OCI-LY7 (cell line): ENCODE measurements at regions not wholly inside any gene's neighbourhood (a gene's known extent, or its start where the extent isn't known, plus 50 kb on each side); places are given as distances from the start of the nearest gene placed in this dataset.

Experiments used
- BruUV-seq: library from RNA; stranded (reverse); fragments of 400-500 nt; replicated peaks from 2 replicates; lab custom pipeline; 2021; lab: Mats Ljungman, UMichigan
- CTCF ChIA-PET: fragments of 300-600 bp; sonication (Branson Sonifier 250); formaldehyde crosslinking; loops from one replicate; lab custom pipeline; 2022; ENCODE audit warnings: antibody characterized with exemption; ENCODE audit not compliant: unreplicated experiment; lab: Charles Lee
- POLR2A ChIA-PET: fragments of 300-600 bp; sonication (Branson Sonifier 250); formaldehyde crosslinking; loops from one replicate; lab custom pipeline; 2022; ENCODE audit warnings: antibody characterized with exemption; lab: Charles Lee
- DNase-seq: peaks from one replicate; pipeline ENCODE4 v3.0.0-alpha.2; 2015; ENCODE audit warnings: low spot score
- H2AFZ ChIP-seq: fragments of 200-600 bp; sonication (generic), shearing (Covaris generic); 2 replicates; pipeline ENCODE4 v1.6.1; 2014; ENCODE audit warnings: mild to moderate bottlenecking, antibody characterized with exemption, low read length, moderate library complexity
- H3K27ac ChIP-seq: fragments of 200-600 bp; sonication (generic); 2 replicates; pipeline ENCODE4 v1.5.1; 2014; ENCODE audit warnings: mixed run types, low read depth, mild to moderate bottlenecking, moderate library complexity, low read length, inconsistent platforms; ENCODE audit not compliant: poor library complexity, severe bottlenecking
- H3K36me3 ChIP-seq: fragments of 200-600 bp; sonication (generic); 2 replicates; pipeline ENCODE4 v1.6.1; 2014; ENCODE audit warnings: mild to moderate bottlenecking, antibody characterized with exemption, low read length, moderate library complexity, mixed read lengths; ENCODE audit not compliant: insufficient read depth
- H3K4me1 ChIP-seq: fragments of 200-600 bp; sonication (generic); 2 replicates; pipeline ENCODE4 v1.5.1; 2014; ENCODE audit warnings: mild to moderate bottlenecking, low read length; ENCODE audit not compliant: insufficient read depth, poor library complexity, severe bottlenecking
- H3K4me2 ChIP-seq: fragments of 200-600 bp; sonication (generic); 2 replicates; pipeline ENCODE4 v1.6.1; 2014; ENCODE audit warnings: mild to moderate bottlenecking, low read length
- H3K4me3 ChIP-seq: fragments of 200-600 bp; sonication (generic); 2 replicates; pipeline ENCODE4 v1.5.1; 2014; ENCODE audit warnings: mild to moderate bottlenecking, low read depth, low read length; ENCODE audit not compliant: poor library complexity, severe bottlenecking
- H3K79me2 ChIP-seq: fragments of 200-600 bp; sonication (generic); 2 replicates; pipeline ENCODE4 v1.6.1; 2016; ENCODE audit warnings: low read depth, mild to moderate bottlenecking, low read length, moderate library complexity, mixed read lengths; ENCODE audit not compliant: insufficient read depth
- H3K9me2 ChIP-seq: fragments of 200-600 bp; sonication (generic); 2 replicates; pipeline ENCODE4 v1.6.1; 2016; ENCODE audit warnings: mild to moderate bottlenecking, low read length, mixed read lengths; ENCODE audit not compliant: insufficient read depth
- H3K9me3 ChIP-seq: fragments of 200-600 bp; sonication (generic); 2 replicates; pipeline ENCODE4 v1.6.1; 2014; ENCODE audit warnings: mild to moderate bottlenecking, mixed run types, low read length, mixed read lengths
- H4K20me1 ChIP-seq: fragments of 200-600 bp; sonication (generic); 2 replicates; pipeline ENCODE4 v1.6.1; 2014; ENCODE audit warnings: mild to moderate bottlenecking, antibody characterized with exemption, low read length, moderate library complexity, mixed read lengths; ENCODE audit not compliant: insufficient read depth
- EZH2phosphoT487 ChIP-seq: fragments of 200-600 bp; sonication (generic); IDR thresholded peaks from 2 replicates; pipeline ENCODE4 v1.6.1; 2018; ENCODE audit warnings: low read depth, borderline replicate concordance, mild to moderate bottlenecking, mixed run types, antibody characterized with exemption, low read length, moderate library complexity, mixed read lengths
- intact Hi-C: fragments of 100-400 bp; cut with micrococcal nuclease; formaldehyde crosslinking; loops from one replicate; pipeline ENCODE4 v1.10.0; 2022; ENCODE audit not compliant: unreplicated experiment
- TF ChIP-seq, protein P1 (sequence below): fragments of 200-600 bp; sonication (generic); conservative IDR thresholded peaks from 2 replicates; pipeline ENCODE4 v1.5.1; 2014; ENCODE audit warnings: mild to moderate bottlenecking, antibody characterized with exemption, low read length, moderate library complexity, mixed read lengths

DNA sequence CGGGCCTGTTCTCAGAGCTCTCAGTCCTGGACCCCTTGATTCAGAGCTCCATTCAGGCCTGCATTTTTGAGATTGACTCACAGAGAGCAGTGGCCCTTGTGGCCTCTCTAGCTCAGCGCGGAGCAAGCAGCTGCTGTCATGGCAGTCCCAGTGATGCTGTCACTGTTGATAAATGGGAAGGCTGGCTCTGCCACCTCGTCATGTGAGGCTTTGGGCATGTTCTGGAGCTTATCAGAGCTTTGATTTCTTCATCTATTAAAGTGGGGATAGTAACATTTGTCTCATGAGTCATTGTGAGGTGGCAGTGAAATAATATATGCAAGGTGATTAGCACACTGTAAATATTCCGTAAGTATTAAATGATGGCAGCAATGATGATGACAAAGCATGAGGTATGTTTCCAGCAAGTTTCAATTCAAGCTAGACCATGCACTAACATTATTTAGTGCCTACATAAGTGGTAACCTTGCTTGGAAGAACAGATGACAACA, 126.4 kb upstream of the CXCL14 start:
- H4K20me1 ChIP-seq, result no peaks in the 10 kb centered on the region
- POLR2A ChIA-PET, result no interaction called here
- H3K36me3 ChIP-seq, result no peaks in the 10 kb centered on the region
- intact Hi-C loops, result no loop called here
- no peaks in the 10 kb centered on the region for H3K4me1 ChIP-seq
- no peaks in the 10 kb centered on the region for H3K79me2 ChIP-seq
- H3K9me2 ChIP-seq, result no peaks in the 10 kb centered on the region
- H3K4me3 ChIP-seq, result no peak overlapping the region
- no peak overlapping the region for H3K4me2 ChIP-seq
- CTCF ChIA-PET, result no interaction called here
- H2AFZ ChIP-seq, result no peak overlapping the region
- no peak overlapping the region for H3K27ac ChIP-seq
- H3K9me3 ChIP-seq, result no peaks in the 10 kb centered on the region
- DNase-seq, result no peak
- BruUV-seq, result no TSS peak
- TF ChIP-seq EZH2phosphoT487, result no peak
- TF ChIP-seq, protein P1, sequence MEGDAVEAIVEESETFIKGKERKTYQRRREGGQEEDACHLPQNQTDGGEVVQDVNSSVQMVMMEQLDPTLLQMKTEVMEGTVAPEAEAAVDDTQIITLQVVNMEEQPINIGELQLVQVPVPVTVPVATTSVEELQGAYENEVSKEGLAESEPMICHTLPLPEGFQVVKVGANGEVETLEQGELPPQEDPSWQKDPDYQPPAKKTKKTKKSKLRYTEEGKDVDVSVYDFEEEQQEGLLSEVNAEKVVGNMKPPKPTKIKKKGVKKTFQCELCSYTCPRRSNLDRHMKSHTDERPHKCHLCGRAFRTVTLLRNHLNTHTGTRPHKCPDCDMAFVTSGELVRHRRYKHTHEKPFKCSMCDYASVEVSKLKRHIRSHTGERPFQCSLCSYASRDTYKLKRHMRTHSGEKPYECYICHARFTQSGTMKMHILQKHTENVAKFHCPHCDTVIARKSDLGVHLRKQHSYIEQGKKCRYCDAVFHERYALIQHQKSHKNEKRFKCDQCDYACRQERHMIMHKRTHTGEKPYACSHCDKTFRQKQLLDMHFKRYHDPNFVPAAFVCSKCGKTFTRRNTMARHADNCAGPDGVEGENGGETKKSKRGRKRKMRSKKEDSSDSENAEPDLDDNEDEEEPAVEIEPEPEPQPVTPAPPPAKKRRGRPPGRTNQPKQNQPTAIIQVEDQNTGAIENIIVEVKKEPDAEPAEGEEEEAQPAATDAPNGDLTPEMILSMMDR, result no peak

DNA sequence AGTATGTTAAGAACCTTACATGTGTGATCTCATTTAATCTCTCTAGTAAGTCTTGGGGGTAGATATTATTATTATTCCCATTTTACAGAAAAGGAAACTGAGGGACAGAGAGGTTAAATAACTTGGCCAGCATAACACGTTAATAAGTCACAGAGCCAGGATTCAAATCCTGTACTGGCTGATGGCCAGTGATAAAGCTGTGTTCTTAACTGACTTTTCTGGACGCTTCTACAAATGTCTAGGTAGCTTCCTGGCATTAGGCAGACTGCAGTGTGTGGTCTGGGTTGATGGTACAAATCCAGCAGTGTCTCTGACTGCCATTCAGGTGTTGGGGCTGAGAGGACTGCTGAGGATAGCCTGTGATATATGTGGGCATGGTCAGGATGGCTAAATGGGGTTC, 125.8 kb upstream of the CXCL14 start:
- H3K36me3 ChIP-seq, result no peaks in the 10 kb centered on the region
- intact Hi-C loops, result no loop called here
- no peaks in the 10 kb centered on the region for H4K20me1 ChIP-seq
- H3K27ac ChIP-seq, result no peak overlapping the region
- no peaks in the 10 kb centered on the region for H3K9me2 ChIP-seq
- no peaks in the 10 kb centered on the region for H3K4me1 ChIP-seq
- TF ChIP-seq, protein P1, result no peak
- no peak for TF ChIP-seq EZH2phosphoT487
- H3K9me3 ChIP-seq, result no peaks in the 10 kb centered on the region
- ChIA-PET CTCF (no interaction called here), POLR2A (no interaction called here)
- no peak overlapping the region for H3K4me2 ChIP-seq
- no peak overlapping the region for H3K4me3 ChIP-seq
- BruUV-seq, result no TSS peak
- no peak for DNase-seq
- no peaks in the 10 kb centered on the region for H3K79me2 ChIP-seq
- no peak overlapping the region for H2AFZ ChIP-seq

DNA sequence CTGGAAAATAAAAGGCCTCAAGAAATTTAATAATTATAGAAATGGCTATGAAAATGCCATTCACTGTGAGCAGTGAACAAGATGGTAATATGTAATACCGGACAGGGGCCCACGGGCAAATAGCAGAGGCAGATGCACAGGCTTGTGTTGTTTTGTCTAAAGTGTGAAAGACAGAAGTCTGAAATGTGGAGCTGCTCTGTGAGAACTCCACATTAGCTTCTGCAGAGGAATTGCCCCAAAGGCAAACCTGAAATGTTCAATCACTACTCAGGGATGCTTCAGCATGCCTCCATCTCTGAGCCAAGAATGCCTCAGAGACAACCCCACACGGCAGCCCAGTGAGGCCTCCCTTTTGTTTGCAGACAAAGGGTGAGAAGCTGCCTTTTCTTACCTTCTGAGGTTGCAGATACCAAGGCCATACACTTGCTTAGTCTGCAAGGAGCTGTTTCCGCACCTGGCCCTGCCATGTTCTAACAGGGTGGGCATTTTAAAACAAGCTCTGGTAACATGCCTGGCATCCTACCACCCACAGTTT, 124.3 kb upstream of the CXCL14 start:
- no peak for DNase-seq
- BruUV-seq, result no TSS peak
- CTCF ChIA-PET, result no interaction called here
- H3K27ac ChIP-seq, result no peak overlapping the region
- no peaks in the 10 kb centered on the region for H4K20me1 ChIP-seq
- H3K4me3 ChIP-seq, result no peak overlapping the region
- H3K36me3 ChIP-seq, result no peaks in the 10 kb centered on the region
- no peaks in the 10 kb centered on the region for H3K9me2 ChIP-seq
- no peaks in the 10 kb centered on the region for H3K79me2 ChIP-seq
- H3K4me1 ChIP-seq, result no peaks in the 10 kb centered on the region
- POLR2A ChIA-PET, result no interaction called here
- H3K4me2 ChIP-seq, result no peak overlapping the region
- H3K9me3 ChIP-seq, result no peaks in the 10 kb centered on the region
- intact Hi-C loops, result no loop called here
- no peak overlapping the region for H2AFZ ChIP-seq
- no peak for TF ChIP-seq EZH2phosphoT487
- TF ChIP-seq, protein P1, result no peak
